ENCODE measurements at regions not wholly inside any gene's neighbourhood (a gene's known extent, or its start where the extent isn't known, plus 50 kb on each side); places are given as distances from the start of the nearest gene placed in this dataset.

DNA sequence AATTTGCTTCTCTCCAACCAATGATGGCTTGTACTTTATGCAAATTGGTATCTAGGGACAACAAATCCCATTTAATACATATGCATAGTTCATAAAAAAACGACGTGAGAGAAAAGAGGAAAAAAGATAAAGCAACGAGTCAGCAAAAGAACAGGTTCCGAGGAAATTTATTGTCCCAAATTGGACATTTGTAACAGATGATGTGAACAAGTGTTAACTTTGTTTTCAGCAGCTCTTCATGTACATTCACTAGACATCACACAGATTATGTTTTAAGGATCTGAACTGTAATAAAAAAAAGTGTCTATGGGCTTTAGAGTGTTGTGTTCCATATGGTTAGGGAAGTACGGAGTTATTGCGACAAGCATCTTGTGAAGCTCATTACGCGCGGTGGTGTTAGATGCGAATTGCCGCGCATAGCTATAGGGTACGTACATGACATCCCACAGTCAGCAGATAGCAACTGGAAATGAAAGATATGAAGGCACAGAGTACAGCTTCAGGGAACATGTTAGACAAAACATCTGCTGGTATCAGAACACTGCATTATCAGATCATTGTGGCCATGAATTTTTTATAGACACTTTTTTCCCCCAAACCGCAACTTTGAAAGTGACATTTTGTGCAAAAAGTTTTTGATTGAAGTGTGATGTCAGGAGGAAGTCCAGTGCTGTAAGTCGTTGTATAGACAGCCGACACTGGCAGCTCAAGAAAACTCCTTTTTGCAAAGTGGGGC, 1073.1 kb upstream of the FANCL start:
- no peak for DNase-seq (ENCODE audit: low read depth)
- TF ChIP-seq, protein P1, sequence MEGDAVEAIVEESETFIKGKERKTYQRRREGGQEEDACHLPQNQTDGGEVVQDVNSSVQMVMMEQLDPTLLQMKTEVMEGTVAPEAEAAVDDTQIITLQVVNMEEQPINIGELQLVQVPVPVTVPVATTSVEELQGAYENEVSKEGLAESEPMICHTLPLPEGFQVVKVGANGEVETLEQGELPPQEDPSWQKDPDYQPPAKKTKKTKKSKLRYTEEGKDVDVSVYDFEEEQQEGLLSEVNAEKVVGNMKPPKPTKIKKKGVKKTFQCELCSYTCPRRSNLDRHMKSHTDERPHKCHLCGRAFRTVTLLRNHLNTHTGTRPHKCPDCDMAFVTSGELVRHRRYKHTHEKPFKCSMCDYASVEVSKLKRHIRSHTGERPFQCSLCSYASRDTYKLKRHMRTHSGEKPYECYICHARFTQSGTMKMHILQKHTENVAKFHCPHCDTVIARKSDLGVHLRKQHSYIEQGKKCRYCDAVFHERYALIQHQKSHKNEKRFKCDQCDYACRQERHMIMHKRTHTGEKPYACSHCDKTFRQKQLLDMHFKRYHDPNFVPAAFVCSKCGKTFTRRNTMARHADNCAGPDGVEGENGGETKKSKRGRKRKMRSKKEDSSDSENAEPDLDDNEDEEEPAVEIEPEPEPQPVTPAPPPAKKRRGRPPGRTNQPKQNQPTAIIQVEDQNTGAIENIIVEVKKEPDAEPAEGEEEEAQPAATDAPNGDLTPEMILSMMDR (IDR thresholded peaks at IDR 0.05; ENCODE audit: control insufficient read depth, extremely low read depth, insufficient read depth): no peak
- no peak overlapping the region for H3K4me3 ChIP-seq (ENCODE audit: low read depth, low read length)

DNA sequence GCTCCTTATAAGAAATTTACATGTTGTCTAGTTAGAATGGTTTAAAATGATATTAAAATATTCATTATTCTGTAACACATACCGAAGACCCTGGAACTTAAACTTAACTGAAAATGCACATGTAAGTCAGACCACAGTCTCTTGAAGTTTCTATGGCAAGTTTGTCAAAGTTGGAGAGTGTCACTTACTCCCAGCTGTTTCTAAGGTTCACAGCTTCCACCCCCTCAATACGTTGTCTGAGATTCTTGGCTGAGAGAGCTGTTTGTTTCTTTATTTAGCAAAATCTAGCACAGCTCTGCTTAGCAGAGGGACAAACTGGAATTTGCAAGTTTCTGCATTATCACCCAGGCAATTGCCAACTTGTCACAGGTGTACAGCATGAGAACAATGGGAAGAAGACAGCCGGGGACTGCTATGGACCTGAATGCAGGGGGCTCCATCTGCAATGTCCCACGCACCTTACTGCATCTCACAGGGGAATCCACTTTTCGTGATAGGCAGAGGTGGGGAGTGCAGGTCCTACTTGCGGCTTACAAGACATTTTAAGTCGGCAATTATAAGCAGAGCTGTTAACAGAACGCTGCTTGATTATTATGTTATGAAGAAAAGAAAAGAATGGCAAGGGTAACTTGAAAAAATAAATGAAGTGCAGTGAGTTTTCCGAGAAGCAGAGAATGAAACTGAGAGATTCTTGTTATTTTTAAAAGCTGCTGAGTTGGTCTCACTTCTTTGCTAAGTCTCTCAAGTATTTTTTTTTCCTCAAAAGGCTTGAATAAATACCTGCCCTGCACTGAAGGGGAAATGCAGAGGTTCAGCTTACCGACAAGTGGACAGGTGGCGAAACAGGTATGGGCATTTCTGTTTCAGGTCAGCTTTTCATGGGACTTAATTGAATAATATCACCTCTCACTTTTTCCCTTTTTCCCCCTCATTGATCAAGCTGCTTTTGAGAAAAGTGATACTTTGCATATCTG, 1072.1 kb upstream of the FANCL start:
- TF ChIP-seq, protein P1 (IDR thresholded peaks at IDR 0.05; ENCODE audit: control insufficient read depth, extremely low read depth, insufficient read depth): no peak
- H3K4me3 ChIP-seq (ENCODE audit: low read depth, low read length): no peak overlapping the region
- DNase-seq (ENCODE audit: low read depth): no peak

- DNase-seq (ENCODE audit: low read depth): no peak
- TF ChIP-seq, protein P1 (IDR thresholded peaks at IDR 0.05; ENCODE audit: control insufficient read depth, extremely low read depth, insufficient read depth): no peak
- no peak overlapping the region for H3K4me3 ChIP-seq (ENCODE audit: low read depth, low read length)
Observed at GRCh38 chr2:59312029-59312428, 1070.9 kb upstream of the FANCL start.

GRCh38 chr2:59308108-59308507, 1067.0 kb upstream of the FANCL start:
- TF ChIP-seq, protein P1 (IDR thresholded peaks at IDR 0.05; ENCODE audit: control insufficient read depth, extremely low read depth, insufficient read depth): no peak
- no peak for DNase-seq (ENCODE audit: low read depth)
- H3K4me3 ChIP-seq (ENCODE audit: low read depth, low read length): no peak overlapping the region

DNA sequence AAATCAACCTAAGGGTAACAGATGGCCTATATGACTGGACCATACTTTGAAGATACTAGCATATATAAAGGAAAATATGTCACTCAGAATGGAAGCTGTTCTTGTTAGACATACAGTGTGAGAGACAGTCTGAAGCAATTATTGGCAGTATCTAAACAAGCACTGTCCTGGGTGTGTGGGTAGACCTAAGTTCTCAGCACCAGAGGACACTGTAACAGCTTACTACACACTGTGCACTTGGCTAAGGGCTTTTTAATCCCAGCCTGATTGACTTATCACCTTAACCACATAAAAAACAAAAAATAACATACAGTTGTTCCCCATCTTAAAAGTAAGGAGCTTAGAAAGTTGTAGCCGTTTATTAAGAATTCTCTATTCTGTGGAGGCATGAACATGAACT, 1066.1 kb upstream of the FANCL start:
- TF ChIP-seq, protein P1 (IDR thresholded peaks at IDR 0.05; ENCODE audit: control insufficient read depth, extremely low read depth, insufficient read depth): no peak
- no peak for DNase-seq (ENCODE audit: low read depth)
- H3K4me3 ChIP-seq (ENCODE audit: low read depth, low read length): no peak overlapping the region

DNA sequence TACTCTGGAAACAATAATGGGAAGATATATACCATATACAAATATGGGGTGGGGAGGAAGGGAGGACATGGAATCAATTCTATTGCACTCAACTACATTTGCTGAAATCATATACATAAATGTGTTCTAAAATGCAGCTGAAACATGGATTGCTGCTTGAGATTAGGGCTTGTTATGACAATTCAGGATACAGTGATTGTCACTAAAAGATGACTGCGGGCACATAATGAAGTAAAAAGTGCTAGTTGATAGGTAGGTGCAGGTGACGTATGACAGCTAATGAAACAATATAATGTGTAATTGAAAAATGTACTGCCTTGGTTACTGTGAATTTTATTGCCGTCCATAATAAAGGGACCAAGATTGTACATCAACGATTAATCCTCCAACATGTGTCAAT, 1062.1 kb upstream of the FANCL start:
- DNase-seq (ENCODE audit: low read depth): no peak
- no peak overlapping the region for H3K4me3 ChIP-seq (ENCODE audit: low read depth, low read length)
- TF ChIP-seq, protein P1 (IDR thresholded peaks at IDR 0.05; ENCODE audit: control insufficient read depth, extremely low read depth, insufficient read depth): no peak
